Activated T-helper 1 cell treated with anti-CD3 and anti-CD28 coated beads, Interleukin-12 subunit alpha, Interleukin-12 subunit beta, Interleukin-2, Interleukin-4 antibody, amounts not matched to agents 30 ng/mL and 10 ng/mL and 1 ng/mL, durations not matched to agents 14 hours and 24 hours and 36 hours (primary cell): ENCODE measurements at regions not wholly inside any gene's neighbourhood (a gene's known extent, or its start where the extent isn't known, plus 50 kb on each side); places are given as distances from the start of the nearest gene placed in this dataset.
"Not testable (repeated sequence)": the region's sequence is repeated elsewhere in the genome, so short reads cannot be mapped to it uniquely, and the experiment has no call there.

Source experiments
- DNase-seq: peaks from one replicate; pipeline ENCODE4 v3.0.0; 2021; ENCODE audit warnings: low spot score
- H3K27ac Mint-ChIP-seq: one replicate; pipeline ENCODE4 v1.8.0; 2021; ENCODE audit warnings: mild to moderate bottlenecking, mixed read lengths
- H3K27me3 Mint-ChIP-seq: one replicate; pipeline ENCODE4 v1.8.0; 2022; ENCODE audit warnings: mild to moderate bottlenecking, moderate library complexity, mixed read lengths; ENCODE audit not compliant: insufficient read depth
- H3K36me3 Mint-ChIP-seq: one replicate; pipeline ENCODE4 v1.8.0; 2021; ENCODE audit warnings: low read depth, mixed read lengths
- H3K4me1 Mint-ChIP-seq: one replicate; pipeline ENCODE4 v1.8.0; 2021; ENCODE audit warnings: low read depth, mixed read lengths
- H3K4me3 Mint-ChIP-seq: one replicate; pipeline ENCODE4 v1.8.0; 2021; ENCODE audit warnings: mild to moderate bottlenecking, moderate library complexity, mixed read lengths
- H3K9me3 Mint-ChIP-seq: one replicate; pipeline ENCODE4 v1.8.0; 2021; ENCODE audit warnings: mixed read lengths
- intact Hi-C: fragments of 100-400 bp; cut with micrococcal nuclease; formaldehyde crosslinking; loops from one replicate; pipeline ENCODE4 v1.15.1; 2024

DNA sequence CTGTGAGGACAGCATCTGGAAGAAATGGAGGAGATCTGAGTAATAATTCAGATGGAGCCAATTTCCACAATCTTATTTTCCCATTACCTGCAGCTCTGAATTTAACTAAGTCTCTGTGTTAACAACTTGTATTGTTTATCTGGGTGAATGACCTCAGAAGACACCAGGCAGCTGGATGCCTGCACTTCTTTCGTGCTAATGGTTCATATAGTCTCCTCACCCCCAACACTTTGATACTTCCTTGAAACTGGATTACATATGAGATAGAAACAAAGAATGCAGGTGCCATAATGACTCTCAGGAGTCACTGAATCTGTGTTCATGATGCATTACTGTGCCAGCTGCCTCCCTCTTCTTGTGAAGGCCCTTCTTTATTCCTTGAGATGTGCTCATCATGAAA is 125.6 kb upstream of the VPREB1 start:
- Mint-ChIP-seq H3K4me1 (no peaks in the 10 kb centered on the region), H3K9me3 (no peaks in the 10 kb centered on the region), H3K27me3 (peaks cover 29% of the 10 kb centered on the region), H3K4me3 (no peak overlapping the region), H3K36me3 (no peaks in the 10 kb centered on the region), H3K27ac (no peak overlapping the region)
- no peak for DNase-seq
- intact Hi-C loops: no loop called here

DNA sequence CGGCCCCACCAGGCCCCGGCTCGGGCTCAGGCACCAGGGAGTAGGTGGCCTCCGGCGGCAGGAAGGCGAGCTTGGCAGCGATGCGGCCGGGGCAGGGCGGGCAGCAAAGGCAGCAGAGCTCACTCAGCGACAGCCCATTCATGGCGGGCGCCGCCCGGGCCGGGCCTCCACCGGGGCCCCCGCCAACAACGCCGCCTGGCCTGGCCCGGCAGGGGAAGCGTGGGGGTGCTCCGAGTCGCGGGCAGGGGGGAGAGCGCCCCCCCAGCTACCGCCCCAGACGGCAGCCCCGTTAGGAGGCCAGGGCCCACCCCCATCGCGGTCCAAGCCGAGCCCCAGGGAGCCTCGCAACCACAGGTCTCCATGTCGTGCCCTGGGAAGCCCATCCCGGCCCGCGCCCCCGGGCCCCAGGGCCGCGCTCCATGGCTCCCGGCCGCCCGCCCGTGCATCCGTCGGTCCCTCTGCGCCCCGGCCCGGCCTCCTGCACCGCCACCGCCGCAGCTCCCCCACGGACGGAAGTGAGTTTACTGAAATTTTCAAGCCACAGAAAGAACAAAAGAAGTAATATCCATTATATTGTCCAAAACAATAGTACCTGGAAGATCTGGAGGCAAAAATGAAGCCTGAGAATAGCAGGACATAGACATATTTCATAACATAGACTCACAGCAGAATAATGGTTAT is 126.6 kb upstream of the VPREB1 start:
- H3K27ac Mint-ChIP-seq, DNase-seq, H3K4me1 Mint-ChIP-seq, H3K36me3 Mint-ChIP-seq, intact Hi-C loops, H3K4me3 Mint-ChIP-seq, H3K9me3 Mint-ChIP-seq: not testable (repeated sequence)
- peaks cover 26% of the 10 kb centered on the region for H3K27me3 Mint-ChIP-seq

DNA sequence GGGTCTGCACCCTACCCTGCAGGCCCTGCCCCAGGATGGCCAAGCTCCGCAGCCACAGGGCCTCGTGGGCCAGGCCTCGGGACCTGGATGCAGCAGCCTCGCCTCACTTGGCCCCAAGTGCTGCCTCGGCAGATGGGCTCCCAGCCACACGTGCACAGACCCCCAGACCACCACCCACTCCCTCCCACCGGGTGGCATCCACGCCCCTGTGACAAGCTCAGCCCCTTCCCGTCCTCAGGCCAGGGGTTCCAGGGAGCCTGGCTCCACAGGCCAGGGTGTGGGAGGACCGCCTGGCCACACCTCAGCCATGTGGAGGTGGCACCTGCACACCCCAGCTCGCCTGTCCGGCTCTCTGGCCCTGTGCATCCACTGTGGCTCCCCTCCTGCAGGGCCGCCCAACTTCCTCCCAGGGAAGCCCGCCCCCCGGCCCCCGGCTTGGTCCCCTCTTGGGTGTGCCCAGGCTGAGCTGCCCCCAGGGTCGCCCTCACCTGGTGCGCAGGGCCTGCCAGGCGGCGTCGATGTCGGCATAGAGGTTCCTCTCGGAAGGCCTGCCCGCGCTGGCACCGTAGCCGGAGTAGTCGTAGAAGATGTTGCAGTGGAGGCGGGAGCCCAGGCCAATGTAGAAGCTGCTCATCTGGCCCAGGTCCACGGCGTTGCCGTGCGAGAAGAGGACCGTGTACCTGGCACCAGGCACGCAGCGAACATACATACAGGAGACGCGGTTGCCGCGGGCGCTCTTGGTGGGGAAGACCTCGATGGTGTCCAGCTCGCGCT is 127.4 kb upstream of the VPREB1 start:
- DNase-seq, intact Hi-C loops, H3K36me3 Mint-ChIP-seq, H3K27ac Mint-ChIP-seq, H3K4me1 Mint-ChIP-seq, H3K4me3 Mint-ChIP-seq, H3K9me3 Mint-ChIP-seq: not testable (repeated sequence)
- H3K27me3 Mint-ChIP-seq: peaks cover 22% of the 10 kb centered on the region

DNA sequence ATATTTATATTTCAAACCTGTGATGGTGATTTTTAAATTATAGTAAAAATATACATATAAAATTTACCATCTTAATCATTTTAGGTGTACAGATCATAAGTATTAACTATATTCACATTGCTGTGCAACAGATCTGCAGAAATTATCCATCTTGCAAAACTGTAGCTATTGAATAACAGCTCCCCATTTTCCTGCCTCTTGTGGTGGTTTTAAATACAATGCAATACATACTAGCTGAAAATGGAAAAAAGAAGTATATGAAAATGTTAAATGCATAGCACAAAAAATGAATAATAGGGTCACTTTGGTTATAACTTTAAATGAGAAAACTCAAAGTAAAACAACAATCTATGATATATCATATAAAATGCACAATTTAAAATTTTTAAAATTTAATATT is 130.9 kb upstream of the VPREB1 start:
- Mint-ChIP-seq H3K9me3 (no peaks in the 10 kb centered on the region), H3K4me1 (peaks cover 27% of the 10 kb centered on the region)
- intact Hi-C loops: no loop called here

DNA sequence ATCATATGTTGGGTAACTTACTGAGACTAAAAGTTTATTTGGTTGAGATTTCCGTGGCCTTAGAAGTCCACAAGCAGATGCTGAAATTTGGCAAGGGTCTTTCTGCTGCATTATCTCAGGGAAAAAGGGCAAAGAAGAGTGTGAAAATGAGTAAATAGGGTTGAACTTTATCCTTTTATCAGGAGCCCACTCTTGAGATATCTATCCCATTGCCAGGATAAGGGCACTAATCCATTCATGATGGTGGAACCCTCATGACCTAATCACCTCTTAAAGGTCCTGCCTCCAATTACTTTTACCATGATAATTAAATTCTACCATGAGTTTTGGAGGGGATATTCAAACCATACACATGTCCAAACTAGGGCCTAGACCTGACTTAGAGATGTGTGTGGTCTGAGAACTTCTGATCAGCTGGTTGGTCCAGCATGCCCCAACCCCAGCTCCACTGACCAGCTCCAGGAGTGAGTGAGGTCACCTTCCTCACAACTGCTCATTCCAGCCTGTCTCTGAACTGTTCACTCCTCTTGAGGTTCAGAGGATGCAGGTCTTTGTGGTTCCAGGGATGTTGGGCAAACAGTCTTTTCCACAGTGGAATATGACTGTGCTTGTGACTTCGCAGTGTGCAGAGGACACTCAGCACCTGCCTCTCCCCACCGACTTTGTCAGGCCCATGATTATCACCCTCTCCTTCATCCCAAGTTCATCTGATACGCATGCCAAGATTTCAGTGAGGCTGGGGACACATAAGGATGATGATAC is 130.1 kb upstream of the TOP3B start:
- H3K27ac Mint-ChIP-seq: no peak overlapping the region
- no peak for DNase-seq
- H3K36me3 Mint-ChIP-seq: no peaks in the 10 kb centered on the region
- H3K27me3 Mint-ChIP-seq: peaks cover 3% of the 10 kb centered on the region
- peaks cover 27% of the 10 kb centered on the region for H3K4me1 Mint-ChIP-seq
- no peaks in the 10 kb centered on the region for H3K9me3 Mint-ChIP-seq
- H3K4me3 Mint-ChIP-seq: no peak overlapping the region
- intact Hi-C loops: no loop called here

More for the DNA sequence above, 130.9 kb upstream of the VPREB1 start:
- Mint-ChIP-seq H3K4me3 (no peak overlapping the region), H3K27ac (no peak overlapping the region), H3K36me3 (no peaks in the 10 kb centered on the region), H3K27me3 (peaks cover 5% of the 10 kb centered on the region)
- no peak for DNase-seq

DNA sequence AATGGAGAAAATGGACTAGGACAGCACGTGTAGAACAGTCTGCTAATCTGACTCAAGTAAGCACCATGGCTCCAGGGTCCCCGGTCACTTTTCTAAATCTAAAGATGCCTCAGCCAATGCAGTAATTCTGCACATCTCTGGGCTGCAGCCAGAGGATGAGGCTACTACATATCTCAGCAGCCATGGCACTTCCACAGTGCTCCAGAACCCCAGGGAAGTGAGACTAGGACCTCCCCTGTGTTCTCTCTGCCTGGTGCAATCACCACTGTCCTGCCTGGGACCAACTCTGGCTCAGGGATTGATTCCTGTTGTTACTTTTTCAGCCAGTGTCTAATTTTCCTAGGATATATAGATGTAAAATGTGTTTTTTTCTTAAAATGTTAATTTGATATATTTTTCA is 129.4 kb upstream of the TOP3B start:
- Mint-ChIP-seq H3K36me3 (no peaks in the 10 kb centered on the region), H3K9me3 (no peaks in the 10 kb centered on the region), H3K27me3 (peaks cover 7% of the 10 kb centered on the region), H3K4me1 (peaks cover 27% of the 10 kb centered on the region), H3K4me3 (no peak overlapping the region), H3K27ac (no peak overlapping the region)
- intact Hi-C loops: loop anchor here (1.0 to 2.0 kb wide), 6 partner anchors 19 to 349 kb away; no protein-coding TSS in a partner anchor
- DNase-seq: no peak

DNA sequence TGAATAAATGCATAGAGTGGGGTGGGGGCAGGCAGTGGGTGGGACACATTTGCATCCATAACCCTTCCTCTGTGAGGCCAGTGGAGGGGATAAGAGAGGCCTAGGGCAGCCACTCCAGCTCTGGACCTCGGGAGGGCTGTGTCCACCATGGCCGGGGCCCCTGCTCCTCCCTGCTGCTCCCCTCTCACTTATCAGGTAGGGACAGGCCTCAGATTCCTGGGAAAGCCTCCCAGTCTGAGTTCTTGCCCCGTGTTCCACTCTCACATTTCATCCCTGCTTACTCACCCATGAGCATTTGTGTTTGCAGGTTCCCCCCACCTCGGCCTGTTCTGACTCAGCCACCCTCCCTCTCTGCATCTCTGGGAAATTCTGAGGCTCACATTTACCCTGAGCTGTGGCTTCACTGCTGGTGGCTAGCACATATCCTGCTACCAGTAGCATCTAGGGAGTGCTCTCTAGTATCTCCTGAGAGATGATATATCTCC is 128.7 kb upstream of the TOP3B start:
- H3K36me3 Mint-ChIP-seq: no peaks in the 10 kb centered on the region
- peak overlapping the region; percentile 90 for H3K27ac Mint-ChIP-seq
- no peaks in the 10 kb centered on the region for H3K9me3 Mint-ChIP-seq
- peak overlapping the region; percentile 68 for H3K4me3 Mint-ChIP-seq
- intact Hi-C loops: loop anchor here (1.0 to 2.0 kb wide), 6 partner anchors 18 to 348 kb away; no protein-coding TSS in a partner anchor
- H3K4me1 Mint-ChIP-seq: peaks cover 27% of the 10 kb centered on the region
- peaks cover 7% of the 10 kb centered on the region for H3K27me3 Mint-ChIP-seq
- DNase-seq: peak; percentile 57

DNA sequence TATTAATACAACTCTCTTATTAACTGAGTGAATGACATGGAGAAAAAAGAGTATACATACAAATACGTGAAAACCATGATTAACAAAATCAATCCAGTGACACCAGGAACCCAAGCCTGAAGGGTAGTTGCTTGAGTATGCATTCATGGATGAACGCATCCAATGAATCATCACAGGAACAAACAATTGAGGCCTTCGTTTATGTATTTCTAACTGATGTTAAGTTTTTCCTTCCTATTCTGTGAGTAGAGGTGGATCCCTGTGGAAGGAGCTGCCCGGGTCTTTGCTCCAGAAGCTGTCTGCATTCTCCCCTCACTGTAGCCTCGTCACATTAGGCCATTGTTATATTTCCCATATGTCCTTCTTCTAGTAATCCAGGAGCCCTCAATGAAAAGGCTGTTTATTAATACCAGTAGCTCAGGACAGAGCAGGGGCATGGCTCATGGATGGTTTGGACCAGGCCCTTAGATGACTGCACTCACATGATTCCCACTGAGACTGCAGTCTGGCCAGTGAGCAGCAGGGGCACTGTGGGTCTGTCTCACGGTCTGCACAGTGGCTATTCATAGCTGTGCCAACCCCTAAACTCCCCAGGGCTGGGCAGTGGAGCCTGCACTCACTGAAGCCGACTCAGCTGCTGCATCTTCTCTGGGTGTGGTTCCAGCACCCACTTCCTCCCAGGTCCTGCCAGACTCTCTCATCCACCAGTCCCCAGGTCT is 128.1 kb upstream of the TOP3B start:
- peaks cover 7% of the 10 kb centered on the region for H3K27me3 Mint-ChIP-seq
- peak overlapping the region; percentile 43 for H3K4me3 Mint-ChIP-seq
- intact Hi-C loops: loop anchor here (1.0 to 2.0 kb wide), 6 partner anchors 17 to 347 kb away; no protein-coding TSS in a partner anchor
- DNase-seq: peak; percentile 60
- H3K4me1 Mint-ChIP-seq: peaks cover 27% of the 10 kb centered on the region
- no peaks in the 10 kb centered on the region for H3K36me3 Mint-ChIP-seq
- no peaks in the 10 kb centered on the region for H3K9me3 Mint-ChIP-seq
- H3K27ac Mint-ChIP-seq: peak overlapping the region; percentile 79

DNA sequence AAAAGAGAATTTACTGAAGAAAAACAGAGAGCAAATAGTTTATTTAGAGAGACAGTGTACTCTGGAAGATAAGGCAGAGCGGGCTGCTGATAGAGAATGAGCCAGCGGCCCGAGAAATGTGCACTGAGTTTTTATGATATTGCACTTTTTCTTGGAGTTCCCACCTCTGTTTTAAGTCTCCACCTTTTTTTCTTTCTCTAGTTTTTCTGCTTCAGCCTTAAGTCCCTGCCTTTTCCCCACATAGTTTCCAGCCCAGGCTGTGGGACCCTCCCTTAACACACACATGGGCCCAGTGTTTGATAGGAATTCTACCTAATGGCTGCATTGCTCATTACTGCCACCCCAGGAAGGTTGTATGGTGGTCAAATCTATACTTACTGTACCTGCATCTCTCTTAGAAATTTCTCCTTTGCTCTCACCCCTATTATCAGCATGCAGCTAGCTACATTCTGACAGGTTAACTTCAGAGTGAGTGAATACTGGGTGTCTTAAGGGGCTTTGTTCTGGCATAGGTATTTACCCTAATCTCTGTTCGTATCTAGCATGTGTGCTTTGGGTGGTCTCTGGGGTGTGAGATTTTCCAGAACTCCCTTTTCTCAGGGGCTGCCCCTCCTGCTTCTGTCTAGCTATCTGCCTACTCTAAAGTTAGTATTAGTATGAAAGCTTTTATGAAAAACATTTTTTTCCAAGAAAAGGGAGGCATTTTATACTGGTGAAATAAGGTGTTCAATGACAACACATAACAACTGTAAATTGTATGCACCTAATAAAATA is 127.3 kb upstream of the TOP3B start:
- intact Hi-C loops: loop anchor here (2.0 kb wide), 1 partner anchor 47 kb away; no protein-coding TSS in a partner anchor
- no peak for DNase-seq
- peaks cover 27% of the 10 kb centered on the region for H3K4me1 Mint-ChIP-seq
- H3K36me3 Mint-ChIP-seq: no peaks in the 10 kb centered on the region
- no peak overlapping the region for H3K27ac Mint-ChIP-seq
- H3K27me3 Mint-ChIP-seq: peaks cover 9% of the 10 kb centered on the region
- H3K9me3 Mint-ChIP-seq: no peaks in the 10 kb centered on the region
- no peak overlapping the region for H3K4me3 Mint-ChIP-seq

DNA sequence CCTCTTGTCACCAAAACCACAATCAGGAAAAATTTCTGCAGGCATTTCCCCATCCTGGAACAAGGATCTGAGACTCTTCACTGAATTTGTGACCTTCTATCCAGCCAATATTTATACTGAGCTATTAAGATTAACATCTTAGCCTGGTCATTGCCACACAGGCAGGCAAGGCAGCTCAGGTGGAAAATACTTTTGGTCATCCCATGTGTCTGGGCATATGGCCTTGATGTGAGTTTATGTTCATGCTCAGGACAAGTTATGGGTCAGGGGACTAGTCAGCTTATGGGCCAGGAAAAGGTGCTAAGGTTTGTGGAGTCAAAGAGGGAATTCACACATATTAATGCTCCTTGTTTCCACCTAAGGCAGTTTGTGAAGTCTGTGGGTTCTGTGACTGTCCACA is 124.3 kb upstream of the TOP3B start:
- intact Hi-C loops: no loop called here
- DNase-seq: no peak
- H3K4me1 Mint-ChIP-seq: peaks cover 14% of the 10 kb centered on the region
- no peaks in the 10 kb centered on the region for H3K36me3 Mint-ChIP-seq
- no peaks in the 10 kb centered on the region for H3K9me3 Mint-ChIP-seq
- peaks cover 13% of the 10 kb centered on the region for H3K27me3 Mint-ChIP-seq
- no peak overlapping the region for H3K4me3 Mint-ChIP-seq
- H3K27ac Mint-ChIP-seq: no peak overlapping the region

DNA sequence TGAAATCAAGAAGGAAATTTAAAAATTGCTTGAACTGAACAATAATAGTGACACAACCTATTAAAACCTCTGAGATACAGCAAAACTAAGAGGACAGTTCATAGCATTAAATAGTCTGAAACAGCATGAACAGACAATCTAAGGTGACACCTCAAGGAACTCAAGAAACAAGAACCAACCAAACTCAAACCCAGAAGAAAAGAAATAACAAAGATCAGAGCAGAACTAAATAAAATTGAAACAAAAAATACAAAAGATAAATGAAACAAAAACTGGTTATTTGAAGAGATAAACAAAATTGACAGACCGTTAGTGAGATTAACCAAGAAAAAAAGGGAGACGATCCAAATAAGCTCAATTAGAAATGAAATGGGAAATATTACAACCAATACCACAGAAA is 122.8 kb upstream of the TOP3B start:
- DNase-seq: no peak
- no peaks in the 10 kb centered on the region for H3K36me3 Mint-ChIP-seq
- no peak overlapping the region for H3K27ac Mint-ChIP-seq
- no peaks in the 10 kb centered on the region for H3K9me3 Mint-ChIP-seq
- H3K4me1 Mint-ChIP-seq: no peaks in the 10 kb centered on the region
- H3K4me3 Mint-ChIP-seq: no peak overlapping the region
- intact Hi-C loops: no loop called here
- peaks cover 13% of the 10 kb centered on the region for H3K27me3 Mint-ChIP-seq
